Upper lobe of right lung (tissue), 1 donor: ENCODE measurements at regions not wholly inside any gene's neighbourhood (a gene's known extent, or its start where the extent isn't known, plus 50 kb on each side); places are given as distances from the start of the nearest gene placed in this dataset.
"Not testable (repeated sequence)": the region's sequence is repeated elsewhere in the genome, so short reads cannot be mapped to it uniquely, and the experiment has no call there.

ENCODE experiments used
- ATAC-seq: fragments of 200-7000 bp; cut with Tn5 transposase; one replicate; pipeline ENCODE4 v1.9.1; 2020; ENCODE audit warnings: mild to moderate bottlenecking, moderate library complexity
- DNase-seq: peaks from one replicate; pipeline ENCODE4 v3.0.0-alpha.2; 2020
- H3K27ac ChIP-seq: fragments of 200-600 bp; one replicate; pipeline ENCODE4 v1.8.0; 2022
- H3K27me3 ChIP-seq: fragments of 200-600 bp; one replicate; pipeline ENCODE4 v1.8.0; 2022; ENCODE audit warnings: mild to moderate bottlenecking
- H3K36me3 ChIP-seq: fragments of 200-600 bp; one replicate; pipeline ENCODE4 v1.8.0; 2022
- H3K4me1 ChIP-seq: fragments of 200-600 bp; one replicate; pipeline ENCODE4 v1.8.0; 2022
- H3K4me3 ChIP-seq: fragments of 200-600 bp; one replicate; pipeline ENCODE4 v1.8.0; 2022; ENCODE audit warnings: mild to moderate bottlenecking
- H3K9me3 ChIP-seq: fragments of 200-600 bp; one replicate; pipeline ENCODE4 v1.8.0; 2022
- CTCF ChIP-seq: fragments of 200-600 bp; IDR thresholded peaks from one replicate; pipeline ENCODE4 v1.8.0; 2022; ENCODE audit warnings: antibody characterized with exemption
- intact Hi-C: fragments of 100-400 bp; cut with DNase I; formaldehyde crosslinking; loops from one replicate; pipeline ENCODE4 v1.11.0; 2022
- donor health status: DM: no; HTN: yes; CAD: no; lungs with severe emphysema.

GRCh38 chr11:33530815-33531214 lies 169.8 kb downstream of the C11orf91 start:
- no peak for ATAC-seq
- no peak overlapping the region for H3K27ac ChIP-seq
- no peak overlapping the region for H3K4me3 ChIP-seq

GRCh38 chr11:33529461-33529860 lies 171.2 kb downstream of the C11orf91 start:
- H3K9me3 ChIP-seq: no peaks in the 10 kb centered on the region
- no peak overlapping the region for H3K4me3 ChIP-seq
- no peaks in the 10 kb centered on the region for H3K27me3 ChIP-seq
- TF ChIP-seq CTCF: no peak
- DNase-seq (no peak), ATAC-seq (no peak)
- H3K27ac ChIP-seq: no peak overlapping the region
- no peaks in the 10 kb centered on the region for H3K4me1 ChIP-seq
- intact Hi-C loops: no loop called here
- no peaks in the 10 kb centered on the region for H3K36me3 ChIP-seq

More at GRCh38 chr11:33530815-33531214, 169.8 kb downstream of the C11orf91 start:
- H3K4me1 ChIP-seq: no peaks in the 10 kb centered on the region
- DNase-seq: no peak
- H3K9me3 ChIP-seq: no peaks in the 10 kb centered on the region
- H3K36me3 ChIP-seq: no peaks in the 10 kb centered on the region
- no peaks in the 10 kb centered on the region for H3K27me3 ChIP-seq
- intact Hi-C loops: no loop called here
- TF ChIP-seq CTCF: no peak

GRCh38 chr11:33527738-33528137 lies 172.9 kb downstream of the C11orf91 start:
- DNase-seq, H3K4me1 ChIP-seq, H3K36me3 ChIP-seq, H3K27ac ChIP-seq, H3K9me3 ChIP-seq, H3K4me3 ChIP-seq, ATAC-seq, H3K27me3 ChIP-seq, intact Hi-C loops: not testable (repeated sequence)

GRCh38 chr11:33525789-33526188 lies 174.8 kb downstream of the C11orf91 start:
- ATAC-seq: no peak
- Histone ChIP-seq H3K9me3 (no peaks in the 10 kb centered on the region), H3K27ac (no peak overlapping the region), H3K4me3 (no peak overlapping the region), H3K4me1 (no peaks in the 10 kb centered on the region), H3K36me3 (no peaks in the 10 kb centered on the region), H3K27me3 (no peaks in the 10 kb centered on the region)
- no peak for TF ChIP-seq CTCF
- no peak for DNase-seq
- intact Hi-C loops: no loop called here

- TF ChIP-seq CTCF: no peak
- Histone ChIP-seq H3K4me1 (no peaks in the 10 kb centered on the region), H3K27ac (no peak overlapping the region), H3K27me3 (no peaks in the 10 kb centered on the region), H3K4me3 (no peak overlapping the region), H3K9me3 (no peaks in the 10 kb centered on the region), H3K36me3 (no peaks in the 10 kb centered on the region)
- DNase-seq (no peak), ATAC-seq (no peak)
- intact Hi-C loops: no loop called here
These were observed 179.2 kb downstream of the C11orf91 start for GRCh38 chr11:33521384-33521783.

- TF ChIP-seq CTCF: no peak
- no peaks in the 10 kb centered on the region for H3K27me3 ChIP-seq
- ATAC-seq: no peak
- no peak overlapping the region for H3K27ac ChIP-seq
- H3K9me3 ChIP-seq: no peaks in the 10 kb centered on the region
- H3K4me1 ChIP-seq: no peaks in the 10 kb centered on the region
- H3K36me3 ChIP-seq: no peaks in the 10 kb centered on the region
- no peak overlapping the region for H3K4me3 ChIP-seq
- DNase-seq: no peak
- intact Hi-C loops: no loop called here
These were observed 180.5 kb downstream of the C11orf91 start for GRCh38 chr11:33520112-33520511.
